ENCODE measurements at regions not wholly inside any gene's neighbourhood (a gene's known extent, or its start where the extent isn't known, plus 50 kb on each side); places are given as distances from the start of the nearest gene placed in this dataset.

GRCh38 chrX:42846741-42847140 lies 68.8 kb upstream of the PPP1R2C start:
- H3K27me3 Mint-ChIP-seq = no peaks in the 10 kb centered on the region
- no peaks in the 10 kb centered on the region for H3K4me1 Mint-ChIP-seq (ENCODE audit: low read depth)
- H3K4me3 Mint-ChIP-seq = no peak overlapping the region
- ChIA-PET POLR2A (no interaction called here), CTCF (no interaction called here)
- no peak overlapping the region for H3K27ac Mint-ChIP-seq
- H3K9me3 Mint-ChIP-seq = peaks cover 5% of the 10 kb centered on the region
- no peak for DNase-seq
- ATAC-seq = no peak
- intact Hi-C loops (cut with micrococcal nuclease) = no loop called here
- H3K36me3 Mint-ChIP-seq (ENCODE audit: low read depth) = no peaks in the 10 kb centered on the region
- no peak for TF ChIP-seq CTCF (IDR thresholded peaks at IDR 0.05)

- no peak for DNase-seq
- CTCF ChIA-PET = no interaction called here
- no peaks in the 10 kb centered on the region for H3K9me3 Mint-ChIP-seq
- no peak overlapping the region for H3K4me3 Mint-ChIP-seq
- H3K27me3 Mint-ChIP-seq = no peaks in the 10 kb centered on the region
- peaks cover 5% of the 10 kb centered on the region for H3K4me1 Mint-ChIP-seq (ENCODE audit: low read depth)
- intact Hi-C loops (cut with micrococcal nuclease) = no loop called here
- no peaks in the 10 kb centered on the region for H3K36me3 Mint-ChIP-seq (ENCODE audit: low read depth)
- POLR2A ChIA-PET = no interaction called here
- ATAC-seq = no peak
- no peak for TF ChIP-seq CTCF (IDR thresholded peaks at IDR 0.05)
- no peak overlapping the region for H3K27ac Mint-ChIP-seq
These were observed 77.3 kb upstream of the PPP1R2C start for GRCh38 chrX:42855259-42855658.

- Mint-ChIP-seq H3K36me3 (ENCODE audit: low read depth) (no peaks in the 10 kb centered on the region), H3K9me3 (no peaks in the 10 kb centered on the region), H3K4me1 (ENCODE audit: low read depth) (peaks cover 5% of the 10 kb centered on the region), H3K27ac (no peak overlapping the region), H3K4me3 (no peak overlapping the region), H3K27me3 (no peaks in the 10 kb centered on the region)
- intact Hi-C loops (cut with micrococcal nuclease) = no loop called here
- TF ChIP-seq CTCF (IDR thresholded peaks at IDR 0.05) = no peak
- ATAC-seq (no peak), DNase-seq (no peak)
- ChIA-PET POLR2A (no interaction called here), CTCF (no interaction called here)
These were observed 79.8 kb upstream of the PPP1R2C start for GRCh38 chrX:42857766-42858165.

GRCh38 chrX:42869011-42869410 lies 91.0 kb upstream of the PPP1R2C start:
- ChIA-PET POLR2A (no interaction called here), CTCF (no interaction called here)
- H3K36me3 Mint-ChIP-seq (ENCODE audit: low read depth) = peaks cover 5% of the 10 kb centered on the region
- H3K9me3 Mint-ChIP-seq = peaks cover 5% of the 10 kb centered on the region
- no peak overlapping the region for H3K4me3 Mint-ChIP-seq
- TF ChIP-seq CTCF (IDR thresholded peaks at IDR 0.05) = no peak
- intact Hi-C loops (cut with micrococcal nuclease) = no loop called here
- no peaks in the 10 kb centered on the region for H3K27me3 Mint-ChIP-seq
- H3K4me1 Mint-ChIP-seq (ENCODE audit: low read depth) = peaks cover 29% of the 10 kb centered on the region
- no peak for DNase-seq
- ATAC-seq = no peak
- H3K27ac Mint-ChIP-seq = peak overlapping the region; percentile 81

GRCh38 chrX:42869659-42870476 lies 91.9 kb upstream of the PPP1R2C start:
- intact Hi-C loops (cut with micrococcal nuclease) = no loop called here
- Mint-ChIP-seq H3K4me3 (no peak overlapping the region), H3K27ac (peak overlapping the region; percentile 81), H3K9me3 (peaks cover 5% of the 10 kb centered on the region), H3K36me3 (ENCODE audit: low read depth) (peaks cover 5% of the 10 kb centered on the region), H3K27me3 (no peaks in the 10 kb centered on the region), H3K4me1 (ENCODE audit: low read depth) (peaks cover 29% of the 10 kb centered on the region)
- no peak for TF ChIP-seq CTCF (IDR thresholded peaks at IDR 0.05)
- peak; percentile 47 for DNase-seq
- ChIA-PET CTCF (no interaction called here), POLR2A (no interaction called here)
- peak; percentile 84 for ATAC-seq

All from activated CD8-positive, alpha-beta T cell treated with anti-CD3 and anti-CD28 coated beads for 36 hours (primary cell).